ENCODE measurements at regions not wholly inside any gene's neighbourhood (a gene's known extent, or its start where the extent isn't known, plus 50 kb on each side); places are given as distances from the start of the nearest gene placed in this dataset.

DNA sequence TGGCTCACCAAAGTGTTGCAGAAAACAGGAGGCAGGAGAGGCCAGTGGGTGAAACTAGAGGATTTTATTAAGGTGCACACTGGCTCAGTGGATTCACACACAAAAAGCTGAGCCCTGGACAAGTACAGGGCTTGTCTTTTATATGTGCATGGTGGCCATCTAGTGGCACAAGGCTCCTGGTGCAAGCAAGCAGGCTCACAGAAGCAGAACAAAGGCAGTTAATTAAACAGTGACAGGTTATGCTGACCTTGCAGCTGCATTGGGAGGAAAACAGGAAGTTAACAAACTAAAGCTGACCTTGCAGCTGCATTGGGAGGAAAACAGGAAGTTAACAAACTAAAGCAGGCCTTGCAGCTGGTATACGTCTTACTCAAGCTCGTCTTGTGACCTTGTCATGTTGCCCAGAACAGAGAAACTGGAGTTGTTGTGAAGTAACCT lies 65.3 kb upstream of the ZNF681 start:
- Histone ChIP-seq H3K4me3 (no peak overlapping the region), H3K27ac (no peak overlapping the region), H3K9me3 (peaks cover 48% of the 10 kb centered on the region), H3K4me2 (no peak overlapping the region), H3K4me1 (no peaks in the 10 kb centered on the region)
- peak; percentile 48 for TF ChIP-seq MAFK (IDR thresholded peaks at IDR 0.05; ENCODE audit: partially characterized antibody)
- no peak for TF ChIP-seq CEBPB (IDR thresholded peaks at IDR 0.05)
- POLR2A ChIA-PET, result no interaction called here
- ATAC-seq (no peak), DNase-seq (ENCODE audit: low read depth in 1 of 2, low spot score in 1 of 2) (peak in 1 of 2 experiments; percentile 30), FAIRE-seq (no peak)
- CTCF ChIA-PET, result no interaction called here
- 2% methylated on average over 2 of the region's 2 CpGs for WGBS (ENCODE audit: missing lambda C conversion rate)

DNA sequence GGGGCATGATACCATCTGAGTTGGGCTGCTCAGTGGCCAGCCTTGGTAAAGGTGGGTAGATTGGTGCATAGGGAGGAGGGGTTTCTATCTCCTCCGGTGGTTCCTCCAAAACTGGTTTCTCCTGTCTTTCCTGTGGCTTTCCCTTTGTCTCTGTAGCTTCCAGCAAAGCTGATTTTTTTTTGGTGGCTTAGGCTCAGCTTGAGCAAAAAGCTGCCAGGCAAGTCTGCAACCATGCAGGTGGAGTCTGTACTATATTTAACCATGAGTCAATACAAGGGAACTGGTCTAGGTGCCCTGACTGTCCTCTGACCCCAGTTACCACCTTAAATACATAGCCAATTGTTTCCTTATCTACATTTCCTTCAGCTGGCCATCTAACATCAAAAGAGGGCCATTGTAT lies 64.0 kb upstream of the ZNF681 start:
- CTCF ChIA-PET, result no interaction called here

GRCh38 chr19:23817519-23817918 lies 58.8 kb upstream of the ZNF681 start:
- Histone ChIP-seq H3K4me2 (no peak overlapping the region), H3K4me1 (no peaks in the 10 kb centered on the region), H3K4me3 (no peak overlapping the region), H3K27ac (no peak overlapping the region), H3K9me3 (peaks cover 34% of the 10 kb centered on the region)
- 9% methylated on average over 4 of the region's 4 CpGs for WGBS (ENCODE audit: missing lambda C conversion rate)
- CTCF ChIA-PET, result no interaction called here
- FAIRE-seq (no peak), ATAC-seq (peak in 1 of 2 experiments; percentile 43; a peak in 1 of 6 replicates), DNase-seq (ENCODE audit: low read depth in 1 of 2, low spot score in 1 of 2) (peak in 1 of 2 experiments; percentile 52)
- POLR2A ChIA-PET, result no interaction called here
- TF ChIP-seq NPAS2 (CRISPR knock-in tag; IDR thresholded peaks at IDR 0.05; ENCODE audit: borderline replicate concordance) (no peak), USF2 (IDR thresholded peaks at IDR 0.05) (no peak), MAFK (IDR thresholded peaks at IDR 0.05; ENCODE audit: partially characterized antibody) (peak; percentile 81), ZC3H11A (IDR thresholded peaks at IDR 0.05) (no peak), POLR2AphosphoS2 (conservative IDR thresholded peaks at IDR 0.05; ENCODE audit: low read length) (no peak), FOSL2 (IDR thresholded peaks at IDR 0.05) (no peak), FOSL2 (CRISPR knock-in tag; IDR thresholded peaks at IDR 0.05) (no peak), EHF (CRISPR knock-in tag; IDR thresholded peaks at IDR 0.05) (no peak)

More for the DNA sequence above, 64.0 kb upstream of the ZNF681 start:
- TF ChIP-seq CEBPB (IDR thresholded peaks at IDR 0.05), result no peak
- no peak for TF ChIP-seq PBX3 (IDR thresholded peaks at IDR 0.05)
- TF ChIP-seq JUNB (IDR thresholded peaks at IDR 0.05), result no peak
- TF ChIP-seq, protein P1, sequence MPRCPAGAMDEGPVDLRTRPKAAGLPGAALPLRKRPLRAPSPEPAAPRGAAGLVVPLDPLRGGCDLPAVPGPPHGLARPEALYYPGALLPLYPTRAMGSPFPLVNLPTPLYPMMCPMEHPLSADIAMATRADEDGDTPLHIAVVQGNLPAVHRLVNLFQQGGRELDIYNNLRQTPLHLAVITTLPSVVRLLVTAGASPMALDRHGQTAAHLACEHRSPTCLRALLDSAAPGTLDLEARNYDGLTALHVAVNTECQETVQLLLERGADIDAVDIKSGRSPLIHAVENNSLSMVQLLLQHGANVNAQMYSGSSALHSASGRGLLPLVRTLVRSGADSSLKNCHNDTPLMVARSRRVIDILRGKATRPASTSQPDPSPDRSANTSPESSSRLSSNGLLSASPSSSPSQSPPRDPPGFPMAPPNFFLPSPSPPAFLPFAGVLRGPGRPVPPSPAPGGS (IDR thresholded peaks at IDR 0.05), result no peak
- TF ChIP-seq POLR2A (IDR thresholded peaks at IDR 0.05; ENCODE audit: low read length), result no peak
- no peak for TF ChIP-seq CBX2 (IDR thresholded peaks at IDR 0.05; ENCODE audit: borderline replicate concordance, low read depth)
- no peak for TF ChIP-seq FOSL2 (IDR thresholded peaks at IDR 0.05)
- no peak for TF ChIP-seq FOSL2 (CRISPR knock-in tag; IDR thresholded peaks at IDR 0.05)
- no peak for TF ChIP-seq POLR2AphosphoS2 (conservative IDR thresholded peaks at IDR 0.05; ENCODE audit: low read length)
- TF ChIP-seq EHMT2 (IDR thresholded peaks at IDR 0.05; ENCODE audit: low read depth), result no peak
- POLR2A ChIA-PET, result no interaction called here
- no peak for DNase-seq (ENCODE audit: low read depth in 1 of 2, low spot score in 1 of 2)
- WGBS (ENCODE audit: missing lambda C conversion rate), result 7% methylated on average over 1 of the region's 1 CpG
- no peak for FAIRE-seq
- H3K27ac ChIP-seq, result no peak overlapping the region
- no peak for ATAC-seq
- no peak overlapping the region for H3K4me3 ChIP-seq
- H3K9me3 ChIP-seq, result peaks cover 54% of the 10 kb centered on the region
- H3K4me2 ChIP-seq, result no peak overlapping the region
- H3K4me1 ChIP-seq, result no peaks in the 10 kb centered on the region

DNA sequence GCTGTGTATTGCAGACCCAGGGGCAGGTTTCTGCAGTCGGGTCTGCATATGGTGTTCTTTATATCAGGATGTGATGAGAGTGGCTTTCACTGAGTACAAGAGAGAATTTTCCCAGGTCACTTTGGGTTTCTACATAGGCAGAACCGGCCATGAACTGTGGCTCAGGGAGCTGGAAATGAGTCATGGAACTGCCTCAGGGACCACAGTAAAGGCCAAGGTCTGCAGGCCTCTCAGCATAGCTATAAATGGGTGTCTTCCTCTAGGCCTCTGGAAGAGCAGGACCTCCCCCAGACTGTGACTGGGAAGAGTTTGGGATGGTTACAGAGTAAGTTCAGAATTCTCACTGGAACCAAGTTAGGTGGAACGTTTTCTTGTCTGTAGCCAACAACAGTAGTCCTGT lies 51.8 kb upstream of the ZNF681 start:
- no peak overlapping the region for H3K27ac ChIP-seq
- POLR2A ChIA-PET, result no interaction called here
- H3K9me3 ChIP-seq, result peaks cover 19% of the 10 kb centered on the region
- FAIRE-seq (no peak), ATAC-seq (no peak), DNase-seq (ENCODE audit: low read depth in 1 of 2, low spot score in 1 of 2) (no peak)
- H3K4me3 ChIP-seq, result no peak overlapping the region
- WGBS (ENCODE audit: missing lambda C conversion rate), result 7% methylated on average over 3 of the region's 3 CpGs
- CTCF ChIA-PET, result no interaction called here
- no peak overlapping the region for H3K4me2 ChIP-seq
- H3K4me1 ChIP-seq, result no peaks in the 10 kb centered on the region
- no peak for TF ChIP-seq ZNF302 (CRISPR knock-in tag; IDR thresholded peaks at IDR 0.05)
- no peak for TF ChIP-seq MAFK (IDR thresholded peaks at IDR 0.05; ENCODE audit: partially characterized antibody)
- TF ChIP-seq RNF2 (IDR thresholded peaks at IDR 0.05; ENCODE audit: borderline replicate concordance, low read depth), result no peak
- no peak for TF ChIP-seq RAD21 (conservative IDR thresholded peaks at IDR 0.05 in 1 of 2, IDR thresholded peaks at IDR 0.05 in 1 of 2)
- TF ChIP-seq FOSL2 (IDR thresholded peaks at IDR 0.05), result no peak
- TF ChIP-seq FOSL2 (CRISPR knock-in tag; IDR thresholded peaks at IDR 0.05), result no peak
- TF ChIP-seq SMC3 (IDR thresholded peaks at IDR 0.05), result no peak
- TF ChIP-seq CBX2 (IDR thresholded peaks at IDR 0.05; ENCODE audit: borderline replicate concordance, low read depth), result no peak
- no peak for TF ChIP-seq POLR2AphosphoS2 (conservative IDR thresholded peaks at IDR 0.05; ENCODE audit: low read length)
- TF ChIP-seq BHLHE40 (IDR thresholded peaks at IDR 0.05; ENCODE audit: low read depth, low read length), result no peak
- TF ChIP-seq EP300 (IDR thresholded peaks at IDR 0.05), result no peak
- TF ChIP-seq NR3C1 (IDR thresholded peaks at IDR 0.05), result no peak
- TF ChIP-seq HMGXB4 (CRISPR knock-in tag; IDR thresholded peaks at IDR 0.05; ENCODE audit: borderline replicate concordance), result no peak
- TF ChIP-seq USF2 (IDR thresholded peaks at IDR 0.05), result no peak

All from A549 (cell line).